Left ventricle myocardium superior (tissue), 1 donor: ENCODE measurements at regions not wholly inside any gene's neighbourhood (a gene's known extent, or its start where the extent isn't known, plus 50 kb on each side); places are given as distances from the start of the nearest gene placed in this dataset.

ENCODE experiments used
- ATAC-seq: fragments of 200-7000 bp; cut with Tn5 transposase; one replicate; pipeline ENCODE4 v1.9.1; 2020; ENCODE audit warnings: mild to moderate bottlenecking, moderate library complexity
- DNase-seq: peaks from one replicate; pipeline ENCODE4 v3.0.0-alpha.2; 2020
- intact Hi-C: fragments of 100-400 bp; cut with micrococcal nuclease; formaldehyde crosslinking; loops from one replicate; pipeline ENCODE4 v1.11.0; 2022
- donor health status: DM: no; HTN: yes; CAD: no; lungs with severe emphysema.

- intact Hi-C loops = loop anchor here (10.0 kb wide), 1 partner anchor 189 kb away; no protein-coding TSS in a partner anchor
- no peak for DNase-seq
- ATAC-seq = peak; percentile 28
Observed at GRCh38 chr3:107235193-107235927, 141.9 kb upstream of the CCDC54 start.

- ATAC-seq (peak; percentile 76), DNase-seq (no peak)
- intact Hi-C loops = loop anchor here (10.0 kb wide), 1 partner anchor 189 kb away; no protein-coding TSS in a partner anchor
Observed at GRCh38 chr3:107235928-107236315, 141.3 kb upstream of the CCDC54 start.

GRCh38 chr3:107236655-107237337, 140.4 kb upstream of the CCDC54 start:
- DNase-seq = no peak
- intact Hi-C loops = loop anchor here (10.0 kb wide), 1 partner anchor 188 kb away; no protein-coding TSS in a partner anchor
- ATAC-seq = no peak

- intact Hi-C loops = loop anchor here (10.0 kb wide), 1 partner anchor 186 kb away; no protein-coding TSS in a partner anchor
- no peak for DNase-seq
- ATAC-seq = no peak
Observed at GRCh38 chr3:107238787-107239186, 138.5 kb upstream of the CCDC54 start.

- ATAC-seq = no peak
- no peak for DNase-seq
Observed at GRCh38 chr3:107239703-107240102, 137.5 kb upstream of the CCDC54 start.

GRCh38 chr3:107240183-107241091, 136.8 kb upstream of the CCDC54 start:
- ATAC-seq (peak; percentile 97), DNase-seq (peak; percentile 91)
- intact Hi-C loops = no loop called here

More at GRCh38 chr3:107239703-107240102, 137.5 kb upstream of the CCDC54 start:
- intact Hi-C loops = loop anchor here (10.0 kb wide), 1 partner anchor 185 kb away; no protein-coding TSS in a partner anchor

GRCh38 chr3:107241217-107241616, 136.0 kb upstream of the CCDC54 start:
- intact Hi-C loops = no loop called here
- peak; percentile 48 for DNase-seq
- peak; percentile 71 for ATAC-seq

GRCh38 chr3:107242579-107242978, 134.7 kb upstream of the CCDC54 start:
- ATAC-seq (no peak), DNase-seq (no peak)
- intact Hi-C loops = no loop called here

GRCh38 chr3:107247116-107247515, 130.1 kb upstream of the CCDC54 start:
- no peak for ATAC-seq
- intact Hi-C loops = no loop called here
- no peak for DNase-seq

- intact Hi-C loops = no loop called here
- ATAC-seq (no peak), DNase-seq (no peak)
Observed at GRCh38 chr3:107249132-107249531, 128.1 kb upstream of the CCDC54 start.

- intact Hi-C loops = no loop called here
- DNase-seq (no peak), ATAC-seq (no peak)
Observed at GRCh38 chr3:107250221-107250620, 127.0 kb upstream of the CCDC54 start.

- intact Hi-C loops = no loop called here
- no peak for ATAC-seq
- DNase-seq = no peak
Observed at GRCh38 chr3:107251819-107252218, 125.4 kb upstream of the CCDC54 start.

GRCh38 chr3:107256963-107257362, 120.3 kb upstream of the CCDC54 start:
- intact Hi-C loops = no loop called here
- DNase-seq (no peak), ATAC-seq (no peak)

GRCh38 chr3:107258300-107258699, 118.9 kb upstream of the CCDC54 start:
- DNase-seq (no peak), ATAC-seq (peak; percentile 56)
- intact Hi-C loops = no loop called here

- no peak for ATAC-seq
- no peak for DNase-seq
- intact Hi-C loops = no loop called here
Observed at GRCh38 chr3:107260207-107260606, 117.0 kb upstream of the CCDC54 start.

- ATAC-seq = peak; percentile 64
- intact Hi-C loops = no loop called here
- DNase-seq = no peak
Observed at GRCh38 chr3:107263269-107264021, 113.8 kb upstream of the CCDC54 start.

- peak; percentile 35 for ATAC-seq
- DNase-seq = no peak
- intact Hi-C loops = no loop called here
Observed at GRCh38 chr3:107264888-107265287, 112.4 kb upstream of the CCDC54 start.

GRCh38 chr3:107265526-107265925, 111.7 kb upstream of the CCDC54 start:
- no peak for DNase-seq
- ATAC-seq = no peak
- intact Hi-C loops = no loop called here

- no peak for DNase-seq
- intact Hi-C loops = no loop called here
- no peak for ATAC-seq
Observed at GRCh38 chr3:107268469-107268868, 108.8 kb upstream of the CCDC54 start.
